Astrocyte (in vitro differentiated cells and primary cell): ENCODE measurements at regions not wholly inside any gene's neighbourhood (a gene's known extent, or its start where the extent isn't known, plus 50 kb on each side); places are given as distances from the start of the nearest gene placed in this dataset.

Experiments
- EZH2 ChIP-seq: IDR thresholded peaks from 2 replicates; pipeline ENCODE4 v1.6.1; 2012; ENCODE audit warnings: mild to moderate bottlenecking, low read length, inconsistent platforms; ENCODE audit not compliant: insufficient read depth
- TF ChIP-seq, protein P1 (sequence below): IDR thresholded peaks from 2 replicates; pipeline ENCODE4 v1.5.1; 2011; ENCODE audit warnings: low read depth, mild to moderate bottlenecking, inconsistent platforms, low read length, moderate library complexity; ENCODE audit not compliant: insufficient read depth

DNA sequence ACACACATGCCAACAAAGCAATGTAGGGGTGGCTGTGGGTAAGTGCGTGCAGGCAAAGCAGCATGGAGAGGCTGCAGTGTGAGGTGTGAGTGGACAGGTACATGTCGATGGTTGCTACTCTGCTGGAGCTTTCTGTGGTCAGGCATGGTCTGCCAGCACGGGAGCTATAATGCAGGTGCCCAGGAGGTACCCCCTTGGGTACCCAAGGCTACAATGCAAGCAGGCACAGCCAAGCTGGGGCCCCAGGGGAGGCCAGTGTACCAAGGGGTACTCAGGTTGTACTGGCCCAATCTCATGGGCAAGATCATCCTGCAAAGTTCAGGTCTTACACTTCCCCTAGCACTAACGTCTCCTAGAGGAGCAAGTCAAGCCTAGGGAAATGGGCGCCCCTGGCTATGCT lies 58.4 kb upstream of the IRAK1BP1 start:
- TF ChIP-seq, protein P1, sequence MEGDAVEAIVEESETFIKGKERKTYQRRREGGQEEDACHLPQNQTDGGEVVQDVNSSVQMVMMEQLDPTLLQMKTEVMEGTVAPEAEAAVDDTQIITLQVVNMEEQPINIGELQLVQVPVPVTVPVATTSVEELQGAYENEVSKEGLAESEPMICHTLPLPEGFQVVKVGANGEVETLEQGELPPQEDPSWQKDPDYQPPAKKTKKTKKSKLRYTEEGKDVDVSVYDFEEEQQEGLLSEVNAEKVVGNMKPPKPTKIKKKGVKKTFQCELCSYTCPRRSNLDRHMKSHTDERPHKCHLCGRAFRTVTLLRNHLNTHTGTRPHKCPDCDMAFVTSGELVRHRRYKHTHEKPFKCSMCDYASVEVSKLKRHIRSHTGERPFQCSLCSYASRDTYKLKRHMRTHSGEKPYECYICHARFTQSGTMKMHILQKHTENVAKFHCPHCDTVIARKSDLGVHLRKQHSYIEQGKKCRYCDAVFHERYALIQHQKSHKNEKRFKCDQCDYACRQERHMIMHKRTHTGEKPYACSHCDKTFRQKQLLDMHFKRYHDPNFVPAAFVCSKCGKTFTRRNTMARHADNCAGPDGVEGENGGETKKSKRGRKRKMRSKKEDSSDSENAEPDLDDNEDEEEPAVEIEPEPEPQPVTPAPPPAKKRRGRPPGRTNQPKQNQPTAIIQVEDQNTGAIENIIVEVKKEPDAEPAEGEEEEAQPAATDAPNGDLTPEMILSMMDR = no peak
- TF ChIP-seq EZH2 = no peak
